DMS79 treated with DMSO at 0.1 percent for 48 hours (cell line): ENCODE measurements at regions not wholly inside any gene's neighbourhood (a gene's known extent, or its start where the extent isn't known, plus 50 kb on each side); places are given as distances from the start of the nearest gene placed in this dataset.

Experiments used
- DNase-seq: peaks from one replicate; lab custom pipeline; 2025; lab: John Stamatoyannopoulos, UW

GRCh38 chr15:77796046-77796729, 163.5 kb upstream of the LINGO1 start:
- no peak for DNase-seq

- no peak for DNase-seq
Measured at GRCh38 chr15:77795446-77795845, 162.7 kb upstream of the LINGO1 start.

- DNase-seq: no peak
Measured at GRCh38 chr15:77791941-77792340, 159.2 kb upstream of the LINGO1 start.

GRCh38 chr15:77790481-77790880, 157.8 kb upstream of the LINGO1 start:
- no peak for DNase-seq

GRCh38 chr15:77786956-77787355, 154.2 kb upstream of the LINGO1 start:
- no peak for DNase-seq

GRCh38 chr15:77786181-77786890, 153.6 kb upstream of the LINGO1 start:
- no peak for DNase-seq

GRCh38 chr15:77784361-77785292, 151.9 kb upstream of the LINGO1 start:
- DNase-seq: no peak

- no peak for DNase-seq
Measured at GRCh38 chr15:77783636-77784035, 150.9 kb upstream of the LINGO1 start.

GRCh38 chr15:77782691-77783090, 150.0 kb upstream of the LINGO1 start:
- no peak for DNase-seq

GRCh38 chr15:77781946-77782240, 149.2 kb upstream of the LINGO1 start:
- no peak for DNase-seq

- DNase-seq: no peak
Measured at GRCh38 chr15:77781151-77781945, 148.6 kb upstream of the LINGO1 start.

GRCh38 chr15:77778802-77779201, 146.1 kb upstream of the LINGO1 start:
- no peak for DNase-seq

GRCh38 chr15:77775837-77776236, 143.1 kb upstream of the LINGO1 start:
- no peak for DNase-seq

GRCh38 chr15:77775373-77775772, 142.7 kb upstream of the LINGO1 start:
- DNase-seq: no peak

GRCh38 chr15:77774350-77774749, 141.6 kb upstream of the LINGO1 start:
- no peak for DNase-seq

- DNase-seq: no peak
Measured at GRCh38 chr15:77773903-77774302, 141.2 kb upstream of the LINGO1 start.

GRCh38 chr15:77772641-77773402, 140.1 kb upstream of the LINGO1 start:
- DNase-seq: no peak

GRCh38 chr15:77771616-77772015, 138.9 kb upstream of the LINGO1 start:
- no peak for DNase-seq

GRCh38 chr15:77769700-77770099, 137.0 kb upstream of the LINGO1 start:
- DNase-seq: no peak

- no peak for DNase-seq
Measured at GRCh38 chr15:77768521-77769078, 135.9 kb upstream of the LINGO1 start.

- DNase-seq: no peak
Measured at GRCh38 chr15:77768107-77768506, 135.4 kb upstream of the LINGO1 start.
